ENCODE measurements at regions not wholly inside any gene's neighbourhood (a gene's known extent, or its start where the extent isn't known, plus 50 kb on each side); places are given as distances from the start of the nearest gene placed in this dataset.

DNA sequence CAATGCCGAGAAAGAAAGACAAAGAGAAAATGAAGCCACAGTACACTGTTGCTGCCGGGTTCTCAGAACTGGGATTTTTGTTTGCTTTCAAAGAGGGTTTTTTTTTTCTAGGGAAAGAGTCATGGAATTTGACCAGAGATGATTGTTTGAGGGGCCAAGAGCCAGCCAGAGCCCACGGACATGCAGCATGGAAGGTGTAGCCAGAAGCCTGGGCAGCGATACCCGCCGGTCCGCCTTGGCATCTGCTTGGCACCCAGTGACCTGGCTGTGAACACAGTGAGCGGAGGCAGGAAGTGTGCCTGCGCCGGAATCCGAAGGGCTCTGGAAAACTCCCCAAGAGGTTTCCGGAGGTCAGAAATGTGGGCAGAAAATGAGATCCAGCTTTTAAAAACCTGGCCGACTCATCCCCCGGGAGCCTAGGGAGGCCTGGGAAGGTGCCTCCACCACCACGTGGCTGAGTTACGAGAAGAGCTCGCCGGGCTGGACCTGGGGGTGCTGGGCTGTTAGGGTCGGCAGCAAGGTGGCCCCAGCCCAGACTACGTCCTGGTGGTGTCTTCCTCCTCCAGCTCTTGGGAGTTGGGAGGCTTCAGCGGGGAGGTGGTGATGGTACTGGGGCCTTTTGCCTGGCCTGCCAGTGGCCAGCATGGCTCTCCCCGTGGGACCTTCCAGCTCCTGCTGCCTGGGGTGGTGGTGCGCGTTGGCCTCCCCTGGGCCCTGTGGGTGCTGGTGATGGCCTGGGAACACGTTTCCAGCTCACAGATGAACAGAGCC lies 61.6 kb upstream of the PPARA start:
- TF ChIP-seq, protein P1, sequence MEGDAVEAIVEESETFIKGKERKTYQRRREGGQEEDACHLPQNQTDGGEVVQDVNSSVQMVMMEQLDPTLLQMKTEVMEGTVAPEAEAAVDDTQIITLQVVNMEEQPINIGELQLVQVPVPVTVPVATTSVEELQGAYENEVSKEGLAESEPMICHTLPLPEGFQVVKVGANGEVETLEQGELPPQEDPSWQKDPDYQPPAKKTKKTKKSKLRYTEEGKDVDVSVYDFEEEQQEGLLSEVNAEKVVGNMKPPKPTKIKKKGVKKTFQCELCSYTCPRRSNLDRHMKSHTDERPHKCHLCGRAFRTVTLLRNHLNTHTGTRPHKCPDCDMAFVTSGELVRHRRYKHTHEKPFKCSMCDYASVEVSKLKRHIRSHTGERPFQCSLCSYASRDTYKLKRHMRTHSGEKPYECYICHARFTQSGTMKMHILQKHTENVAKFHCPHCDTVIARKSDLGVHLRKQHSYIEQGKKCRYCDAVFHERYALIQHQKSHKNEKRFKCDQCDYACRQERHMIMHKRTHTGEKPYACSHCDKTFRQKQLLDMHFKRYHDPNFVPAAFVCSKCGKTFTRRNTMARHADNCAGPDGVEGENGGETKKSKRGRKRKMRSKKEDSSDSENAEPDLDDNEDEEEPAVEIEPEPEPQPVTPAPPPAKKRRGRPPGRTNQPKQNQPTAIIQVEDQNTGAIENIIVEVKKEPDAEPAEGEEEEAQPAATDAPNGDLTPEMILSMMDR (IDR thresholded peaks at IDR 0.05; ENCODE audit: insufficient read depth, low read length, poor library complexity, severe bottlenecking), result no peak
- TF ChIP-seq EZH2phosphoT487 (conservative IDR thresholded peaks at IDR 0.05; ENCODE audit: low read length), result no peak

Measured in SU-DHL-6 (cell line).